GM12878 (cell line): ENCODE measurements at regions not wholly inside any gene's neighbourhood (a gene's known extent, or its start where the extent isn't known, plus 50 kb on each side); places are given as distances from the start of the nearest gene placed in this dataset.

Experiments
- ATAC-seq: fragments of 200-7000 bp; cut with Tn5 transposase; 3 replicates; pipeline ENCODE4 v1.9.1; 2020; ENCODE audit warnings: mild to moderate bottlenecking, moderate library complexity
- BruUV-seq: library from RNA; stranded (reverse); fragments of 400-500 nt; replicated peaks from 2 replicates; lab custom pipeline; 2021; lab: Mats Ljungman, UMichigan
- CTCF ChIA-PET: fragments of 300-600 bp; sonication (Branson Sonifier 250); formaldehyde crosslinking; extraction: SDS; loops from one replicate; lab custom pipeline; 2021; ENCODE audit warnings: inconsistent platforms; lab: Yijun Ruan, JAX
- POLR2A ChIA-PET: fragments of 350-600 bp; formaldehyde crosslinking; extraction: SDS; loops from one replicate; lab custom pipeline; 2021; ENCODE audit warnings: inconsistent platforms; lab: Charles Lee
- RAD21 ChIA-PET: fragments of 300-600 bp; sonication (Branson Sonifier 250); formaldehyde crosslinking; loops from one replicate; lab custom pipeline; 2023; ENCODE audit warnings: antibody characterized with exemption; ENCODE audit not compliant: unreplicated experiment; lab: Charles Lee
- SMC1A ChIA-PET: fragments of 300-600 bp; sonication (Branson Sonifier 250); formaldehyde crosslinking; loops from one replicate; lab custom pipeline; 2023; ENCODE audit not compliant: unreplicated experiment, uncharacterized antibody; lab: Charles Lee
- DNase-seq: peaks from one replicate; pipeline ENCODE4 v3.0.0-alpha.2; 2011; ENCODE audit warnings: low read depth, low spot score
- FAIRE-seq: peaks from 3 replicates; lab custom pipeline; 2011; peaks lifted over from hg19 to GRCh38; lab: Jason Lieb, UNC
- H2AFZ ChIP-seq: 2 replicates; pipeline ENCODE4 v1.6.0; 2011; ENCODE audit warnings: low read depth, low read length, control low read depth; ENCODE audit not compliant: control insufficient read depth
- H3K27ac ChIP-seq: 2 replicates; pipeline ENCODE4 v1.5.1; 2011; ENCODE audit warnings: control low read depth; ENCODE audit not compliant: control insufficient read depth, insufficient read depth
- H3K27me3 ChIP-seq, 2 experiments: replicated peaks in 1 of 2; 2 replicates each; pipeline versions ENCODE4 v1.6.0 to v1.6.1; 2011; ENCODE audit warnings: low read length in 1 of 2; ENCODE audit not compliant: control insufficient read depth in 2 of 2, insufficient read depth in 2 of 2
- H3K36me3 ChIP-seq, 2 experiments: 2 replicates each; pipeline ENCODE4 v1.5.1; 2011; ENCODE audit warnings: low read length in 1 of 2; ENCODE audit not compliant: control insufficient read depth in 2 of 2, insufficient read depth in 2 of 2
- H3K4me1 ChIP-seq: 2 replicates; pipeline ENCODE4 v1.6.1; 2011; ENCODE audit warnings: mild to moderate bottlenecking, low read length, moderate library complexity, mixed read lengths; ENCODE audit not compliant: control insufficient read depth, insufficient read depth
- H3K4me2 ChIP-seq: 2 replicates; pipeline ENCODE4 v1.6.0; 2011; ENCODE audit warnings: control low read depth; ENCODE audit not compliant: control insufficient read depth, insufficient read depth
- H3K4me3 ChIP-seq: fragments of 200-600 bp; sonication (generic); 2 replicates; pipeline ENCODE4 v1.5.1; 2016
- H3K79me2 ChIP-seq: 2 replicates; pipeline ENCODE4 v1.6.0; 2011; ENCODE audit warnings: low read length; ENCODE audit not compliant: control insufficient read depth, insufficient read depth
- H3K9ac ChIP-seq: 2 replicates; pipeline ENCODE4 v1.8.0; 2011; ENCODE audit warnings: low read length, control low read depth, mixed read lengths; ENCODE audit not compliant: control insufficient read depth, insufficient read depth
- H3K9me3 ChIP-seq: replicated peaks from 3 replicates; pipeline ENCODE4 v1.5.1; 2011; ENCODE audit warnings: mild to moderate bottlenecking, low read length; ENCODE audit not compliant: control insufficient read depth, insufficient read depth
- H4K20me1 ChIP-seq: 2 replicates; pipeline ENCODE4 v1.6.0; 2011; ENCODE audit not compliant: control insufficient read depth, insufficient read depth
- FOXK2 ChIP-seq: fragments of 450-650 bp; IDR thresholded peaks from 2 replicates; pipeline ENCODE4 v1.6.1; 2017; ENCODE audit warnings: mild to moderate bottlenecking, moderate library complexity
- MYC ChIP-seq: IDR thresholded peaks from 2 replicates; pipeline ENCODE4 v1.6.1; 2011; ENCODE audit warnings: mild to moderate bottlenecking, low read length, moderate library complexity, inconsistent platforms; ENCODE audit not compliant: insufficient read depth, insufficient replicate concordance, insufficient read length, severe bottlenecking
- NRF1 ChIP-seq: conservative IDR thresholded peaks from 2 replicates; pipeline ENCODE4 v1.6.1; 2011; ENCODE audit warnings: mild to moderate bottlenecking, low read depth, low read length, improper control_type of control experiment
- RAD21 ChIP-seq: IDR thresholded peaks from 2 replicates; pipeline ENCODE4 v1.6.1; 2011; ENCODE audit warnings: mild to moderate bottlenecking, low read depth, low read length, moderate library complexity; ENCODE audit not compliant: insufficient read depth
- TCF7 ChIP-seq: IDR thresholded peaks from 2 replicates; pipeline ENCODE4 v1.6.1; 2014; ENCODE audit warnings: antibody characterized with exemption, borderline replicate concordance
- ZBTB4 ChIP-seq: fragments of 450-650 bp; formaldehyde crosslinking; IDR thresholded peaks from 2 replicates; pipeline ENCODE4 v1.4.0; 2022; ENCODE audit warnings: mild to moderate bottlenecking, moderate library complexity
- ZNF687 ChIP-seq: fragments of 450-650 bp; IDR thresholded peaks from 2 replicates; pipeline ENCODE4 v1.6.1; 2017; ENCODE audit warnings: mild to moderate bottlenecking, moderate library complexity
- WGBS: methylation state at CpG from one replicate; pipeline ENCODE4 v1.1.6; 2016; ENCODE audit warnings: low lambda C conversion rate; ENCODE audit not compliant: insufficient replicate concordance, insufficient coverage; ENCODE audit errors: missing lambda C conversion rate; 5-methylcytosine and 5-hydroxymethylcytosine counted together
- in situ Hi-C: fragments of 300-500 bp; cut with MboI; formaldehyde crosslinking; loops from 9 replicates; pipeline ENCODE4 v1.14.3; 2018; ENCODE audit warnings: mixed read lengths
- intact Hi-C: fragments of 100-400 bp; cut with micrococcal nuclease; formaldehyde crosslinking; loops from one replicate; pipeline ENCODE4 v1.14.2; 2022; ENCODE audit not compliant: unreplicated experiment
- TF ChIP-seq, protein P1 (sequence below): IDR thresholded peaks from 2 replicates; pipeline ENCODE4 v1.6.1; 2012; ENCODE audit warnings: low read depth, low read length, improper control_type of control experiment
- TF ChIP-seq, protein P2 (sequence below): fragments of 450-650 bp; IDR thresholded peaks from 2 replicates; pipeline ENCODE4 v1.6.1; 2018; ENCODE audit warnings: borderline replicate concordance, mild to moderate bottlenecking; ENCODE audit not compliant: partially characterized antibody

- TF ChIP-seq, protein P1, sequence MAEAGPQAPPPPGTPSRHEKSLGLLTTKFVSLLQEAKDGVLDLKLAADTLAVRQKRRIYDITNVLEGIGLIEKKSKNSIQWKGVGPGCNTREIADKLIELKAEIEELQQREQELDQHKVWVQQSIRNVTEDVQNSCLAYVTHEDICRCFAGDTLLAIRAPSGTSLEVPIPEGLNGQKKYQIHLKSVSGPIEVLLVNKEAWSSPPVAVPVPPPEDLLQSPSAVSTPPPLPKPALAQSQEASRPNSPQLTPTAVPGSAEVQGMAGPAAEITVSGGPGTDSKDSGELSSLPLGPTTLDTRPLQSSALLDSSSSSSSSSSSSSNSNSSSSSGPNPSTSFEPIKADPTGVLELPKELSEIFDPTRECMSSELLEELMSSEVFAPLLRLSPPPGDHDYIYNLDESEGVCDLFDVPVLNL = no peak
- no peak for TF ChIP-seq TCF7
- no peak for TF ChIP-seq RAD21
- no peak for TF ChIP-seq ZNF687
- TF ChIP-seq, all 136 proteins: peak for 0
Observed at GRCh38 chr13:50144246-50145160, 129.3 kb downstream of the KCNRG start (continued).

DNA sequence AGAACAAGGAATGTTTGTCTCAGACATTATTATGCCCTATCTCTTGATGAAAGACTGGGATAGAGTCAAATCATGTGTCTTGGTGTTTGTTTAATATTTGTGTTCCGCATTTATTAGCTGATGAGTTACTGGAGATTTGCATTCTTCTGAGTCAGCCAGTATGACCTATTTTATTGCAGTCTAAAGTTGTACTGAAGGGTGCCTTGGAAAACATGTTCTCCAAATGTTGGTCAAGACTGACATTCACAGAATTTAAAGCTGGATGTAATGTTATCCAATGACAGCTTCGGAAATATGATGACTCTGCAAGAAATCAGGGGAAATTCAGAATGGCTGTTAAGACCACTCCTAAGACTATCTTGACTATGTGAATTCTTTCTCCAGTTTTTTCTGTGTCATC lies 134.0 kb downstream of the KCNRG start:
- RAD21 ChIA-PET = no interaction called here
- in situ Hi-C loops = no loop called here
- H3K4me1 ChIP-seq = peaks cover 6% of the 10 kb centered on the region; the same call in 1 of the 2 replicates
- TF ChIP-seq, protein P2, sequence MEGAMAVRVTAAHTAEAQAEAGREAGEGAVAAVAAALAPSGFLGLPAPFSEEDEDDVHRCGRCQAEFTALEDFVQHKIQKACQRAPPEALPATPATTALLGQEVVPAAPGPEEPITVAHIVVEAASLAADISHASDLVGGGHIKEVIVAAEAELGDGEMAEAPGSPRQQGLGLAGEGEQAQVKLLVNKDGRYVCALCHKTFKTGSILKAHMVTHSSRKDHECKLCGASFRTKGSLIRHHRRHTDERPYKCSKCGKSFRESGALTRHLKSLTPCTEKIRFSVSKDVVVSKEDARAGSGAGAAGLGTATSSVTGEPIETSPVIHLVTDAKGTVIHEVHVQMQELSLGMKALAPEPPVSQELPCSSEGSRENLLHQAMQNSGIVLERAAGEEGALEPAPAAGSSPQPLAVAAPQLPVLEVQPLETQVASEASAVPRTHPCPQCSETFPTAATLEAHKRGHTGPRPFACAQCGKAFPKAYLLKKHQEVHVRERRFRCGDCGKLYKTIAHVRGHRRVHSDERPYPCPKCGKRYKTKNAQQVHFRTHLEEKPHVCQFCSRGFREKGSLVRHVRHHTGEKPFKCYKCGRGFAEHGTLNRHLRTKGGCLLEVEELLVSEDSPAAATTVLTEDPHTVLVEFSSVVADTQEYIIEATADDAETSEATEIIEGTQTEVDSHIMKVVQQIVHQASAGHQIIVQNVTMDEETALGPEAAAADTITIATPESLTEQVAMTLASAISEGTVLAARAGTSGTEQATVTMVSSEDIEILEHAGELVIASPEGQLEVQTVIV = no peak
- no peak for TF ChIP-seq FOXK2
- no peak for TF ChIP-seq ZBTB4 (CRISPR knock-in tag)
- no peak for TF ChIP-seq MYC
- TF ChIP-seq NRF1 = no peak

More for the DNA sequence above, 134.0 kb downstream of the KCNRG start:
- H2AFZ ChIP-seq = no peak overlapping the region
- FAIRE-seq (no peak), ATAC-seq (no peak), DNase-seq (no peak)
- no peak overlapping the region for H3K4me2 ChIP-seq
- CTCF ChIA-PET = no interaction called here
- no TSS peak for BruUV-seq
- no peaks in the 10 kb centered on the region for H3K36me3 ChIP-seq
- intact Hi-C loops = no loop called here
- no peaks in the 10 kb centered on the region; a peak in 2 of 4 replicates for H3K27me3 ChIP-seq
- 81% methylated on average over 2 of the region's 2 CpGs for WGBS
- no peaks in the 10 kb centered on the region for H3K79me2 ChIP-seq
- H4K20me1 ChIP-seq = no peaks in the 10 kb centered on the region
- H3K9me3 ChIP-seq = no peaks in the 10 kb centered on the region
- SMC1A ChIA-PET = interaction anchor here (0.5 to 1.2 kb wide), 5 partner anchors 8 to 446 kb away, joined by 3 to 5 read pairs (median 4); no protein-coding TSS in a partner anchor
- H3K27ac ChIP-seq = no peak overlapping the region
- POLR2A ChIA-PET = no interaction called here
- no peak overlapping the region for H3K4me3 ChIP-seq
- no peak overlapping the region for H3K9ac ChIP-seq
